C4-2B (cell line): ENCODE measurements at regions not wholly inside any gene's neighbourhood (a gene's known extent, or its start where the extent isn't known, plus 50 kb on each side); places are given as distances from the start of the nearest gene placed in this dataset.

Experiments used
- H3K27ac ChIP-seq: fragments of 450-650 bp; 2 replicates; pipeline ENCODE4 v1.5.1; 2017
- ZFX ChIP-seq: fragments of 450-650 bp; IDR thresholded peaks from 2 replicates; pipeline ENCODE4 v1.6.1; 2017
- TF ChIP-seq, protein P1 (sequence below): fragments of 450-650 bp; conservative IDR thresholded peaks from 2 replicates; pipeline ENCODE4 v1.5.1; 2017; ENCODE audit warnings: mild to moderate bottlenecking

DNA sequence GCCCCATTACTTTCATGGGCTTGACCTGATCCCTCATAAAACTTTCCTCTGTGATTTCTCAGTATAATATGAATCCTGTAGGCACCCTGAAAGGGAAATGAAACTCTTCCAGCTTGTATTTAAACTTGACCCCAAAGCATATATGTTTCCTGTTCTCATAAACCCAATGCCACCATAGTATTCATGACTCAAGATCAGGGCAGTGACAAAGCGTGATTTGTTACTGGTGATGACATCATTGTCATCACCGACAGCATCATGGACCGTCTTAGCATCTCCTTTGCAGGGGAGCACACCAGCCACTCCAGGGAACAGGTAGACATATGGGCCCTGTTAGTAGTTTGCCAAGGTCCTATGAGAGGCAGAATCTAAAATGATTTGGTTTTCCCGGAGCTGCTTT is 741.2 kb downstream of the NR2F2 start:
- TF ChIP-seq, protein P1, sequence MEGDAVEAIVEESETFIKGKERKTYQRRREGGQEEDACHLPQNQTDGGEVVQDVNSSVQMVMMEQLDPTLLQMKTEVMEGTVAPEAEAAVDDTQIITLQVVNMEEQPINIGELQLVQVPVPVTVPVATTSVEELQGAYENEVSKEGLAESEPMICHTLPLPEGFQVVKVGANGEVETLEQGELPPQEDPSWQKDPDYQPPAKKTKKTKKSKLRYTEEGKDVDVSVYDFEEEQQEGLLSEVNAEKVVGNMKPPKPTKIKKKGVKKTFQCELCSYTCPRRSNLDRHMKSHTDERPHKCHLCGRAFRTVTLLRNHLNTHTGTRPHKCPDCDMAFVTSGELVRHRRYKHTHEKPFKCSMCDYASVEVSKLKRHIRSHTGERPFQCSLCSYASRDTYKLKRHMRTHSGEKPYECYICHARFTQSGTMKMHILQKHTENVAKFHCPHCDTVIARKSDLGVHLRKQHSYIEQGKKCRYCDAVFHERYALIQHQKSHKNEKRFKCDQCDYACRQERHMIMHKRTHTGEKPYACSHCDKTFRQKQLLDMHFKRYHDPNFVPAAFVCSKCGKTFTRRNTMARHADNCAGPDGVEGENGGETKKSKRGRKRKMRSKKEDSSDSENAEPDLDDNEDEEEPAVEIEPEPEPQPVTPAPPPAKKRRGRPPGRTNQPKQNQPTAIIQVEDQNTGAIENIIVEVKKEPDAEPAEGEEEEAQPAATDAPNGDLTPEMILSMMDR: no peak
- no peak for TF ChIP-seq ZFX
- H3K27ac ChIP-seq: no peak overlapping the region

DNA sequence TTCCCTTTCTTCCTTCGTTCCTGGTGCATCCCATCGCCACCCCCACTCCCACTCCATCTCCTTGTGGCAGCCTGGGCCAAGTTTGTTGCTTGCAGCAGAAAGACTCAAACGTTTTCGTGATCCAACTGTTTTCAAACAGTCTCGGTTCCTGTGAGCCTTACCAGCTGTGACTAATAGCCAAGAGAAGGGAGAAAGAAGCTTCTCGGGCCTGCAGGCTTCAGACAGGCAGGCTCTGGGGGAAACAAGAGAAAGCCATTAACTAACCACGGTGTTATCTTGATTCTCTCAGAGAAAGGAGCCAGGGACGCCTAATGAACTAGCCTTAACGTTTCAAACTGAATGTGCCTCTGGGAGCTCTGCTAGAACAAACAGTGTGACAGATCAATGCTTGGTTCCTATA is 742.0 kb downstream of the NR2F2 start:
- no peak for TF ChIP-seq ZFX
- TF ChIP-seq, protein P1: no peak
- no peak overlapping the region for H3K27ac ChIP-seq

DNA sequence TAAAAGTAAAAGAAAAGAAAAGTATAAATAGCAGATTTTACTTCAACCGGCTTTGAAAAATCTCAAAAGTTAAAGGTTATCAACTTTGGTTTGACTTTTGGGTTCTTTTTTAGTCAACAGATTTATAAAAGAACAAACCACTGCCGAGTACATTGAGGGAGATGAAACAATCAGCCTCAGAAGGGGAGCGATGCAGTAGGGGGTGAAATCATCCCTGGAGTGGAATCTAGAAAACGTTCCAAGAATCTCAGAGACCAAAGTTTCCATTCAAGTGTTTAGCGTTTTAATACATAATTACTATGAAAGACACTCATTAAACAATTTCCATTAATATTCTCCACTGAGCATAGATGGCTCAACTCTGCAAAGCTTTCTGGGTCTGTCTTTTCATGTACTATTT is 745.5 kb downstream of the NR2F2 start:
- no peak overlapping the region for H3K27ac ChIP-seq
- TF ChIP-seq, protein P1: no peak
- TF ChIP-seq ZFX: no peak

DNA sequence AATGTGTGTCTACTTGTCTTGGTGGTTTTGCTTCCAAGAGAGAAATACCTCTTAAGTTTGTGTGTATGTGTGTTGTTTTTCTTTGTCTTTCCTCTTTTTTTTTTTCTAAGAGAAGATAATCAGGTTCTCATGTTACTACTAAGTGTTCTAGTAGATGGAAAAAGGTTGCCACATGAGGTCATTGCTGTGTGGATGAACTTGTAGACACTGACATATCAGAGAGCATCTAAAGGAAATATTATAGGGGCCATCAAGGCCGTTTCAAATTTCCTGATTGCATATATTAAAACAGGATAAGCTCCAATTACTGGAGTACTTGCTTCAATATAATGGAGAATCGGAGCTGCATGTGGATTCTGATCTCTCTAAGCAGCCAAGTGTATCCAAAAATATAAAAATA is 747.5 kb downstream of the NR2F2 start:
- no peak for TF ChIP-seq ZFX
- TF ChIP-seq, protein P1: no peak
- no peak overlapping the region for H3K27ac ChIP-seq

DNA sequence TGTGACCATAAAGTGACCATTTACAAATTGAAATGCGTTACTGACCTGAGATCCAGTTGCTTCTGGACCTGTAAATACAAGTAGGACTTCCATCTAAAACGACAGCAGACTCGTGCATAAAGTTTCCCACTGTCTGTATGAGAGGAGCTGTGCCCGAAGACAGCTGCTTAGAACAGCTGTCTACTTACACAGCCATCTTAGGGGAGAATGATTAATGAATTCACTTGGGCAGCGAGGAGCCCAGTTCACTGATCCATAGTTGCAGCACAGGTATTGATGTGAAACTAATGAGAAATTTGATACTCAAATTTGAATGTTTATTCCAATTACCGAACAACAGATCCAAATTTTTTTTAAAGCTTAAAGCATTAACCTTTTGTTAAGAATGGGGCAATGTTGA is 748.1 kb downstream of the NR2F2 start:
- TF ChIP-seq ZFX: no peak
- TF ChIP-seq, protein P1: no peak
- no peak overlapping the region for H3K27ac ChIP-seq

DNA sequence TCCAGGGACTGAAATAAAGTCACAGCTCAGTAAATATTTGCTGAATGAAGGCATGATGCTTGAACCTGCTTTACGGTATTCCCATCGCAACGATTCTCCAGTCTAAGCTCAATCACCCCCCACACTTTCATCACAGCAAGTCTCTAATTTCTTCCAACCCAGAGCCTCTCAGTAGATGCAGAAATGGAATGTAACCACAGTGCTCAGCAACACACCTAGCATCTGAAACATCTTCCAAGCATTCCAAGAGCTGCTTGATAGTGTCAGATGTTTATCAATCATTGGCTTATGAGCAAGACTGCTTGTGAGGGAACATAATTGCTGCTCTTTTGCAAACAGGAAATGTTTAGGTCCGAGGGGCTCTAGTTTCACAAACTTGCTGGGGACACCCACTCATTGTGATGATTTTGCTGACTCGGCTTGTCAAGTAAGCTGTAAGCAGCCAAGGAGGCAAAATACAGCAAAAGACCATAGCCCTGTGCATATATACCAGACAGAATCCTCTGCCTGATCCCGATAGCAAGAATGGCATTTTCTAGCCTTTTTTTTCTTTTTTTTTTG is 751.2 kb downstream of the NR2F2 start:
- TF ChIP-seq, protein P1: no peak
- TF ChIP-seq ZFX: no peak
- no peak overlapping the region for H3K27ac ChIP-seq

DNA sequence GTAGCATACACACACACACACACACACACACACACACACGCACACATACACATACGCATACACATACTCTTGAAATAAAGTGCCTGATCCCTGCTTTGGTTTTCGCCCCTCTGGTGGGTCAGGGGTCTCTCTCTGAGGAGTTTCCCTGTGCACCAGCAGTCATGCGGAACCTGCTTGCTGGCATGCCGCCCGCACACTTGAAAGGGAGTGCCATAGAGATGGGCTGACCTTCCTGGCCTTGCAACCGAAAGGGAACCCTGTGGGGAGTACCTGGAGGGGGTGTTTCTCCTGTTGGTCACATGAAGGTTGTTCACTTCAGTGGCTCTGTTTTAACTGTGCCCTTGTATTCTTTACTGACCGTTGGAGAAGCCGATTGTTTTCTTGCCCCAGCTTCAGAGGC is 752.3 kb downstream of the NR2F2 start:
- no peak overlapping the region for H3K27ac ChIP-seq
- TF ChIP-seq ZFX: no peak

DNA sequence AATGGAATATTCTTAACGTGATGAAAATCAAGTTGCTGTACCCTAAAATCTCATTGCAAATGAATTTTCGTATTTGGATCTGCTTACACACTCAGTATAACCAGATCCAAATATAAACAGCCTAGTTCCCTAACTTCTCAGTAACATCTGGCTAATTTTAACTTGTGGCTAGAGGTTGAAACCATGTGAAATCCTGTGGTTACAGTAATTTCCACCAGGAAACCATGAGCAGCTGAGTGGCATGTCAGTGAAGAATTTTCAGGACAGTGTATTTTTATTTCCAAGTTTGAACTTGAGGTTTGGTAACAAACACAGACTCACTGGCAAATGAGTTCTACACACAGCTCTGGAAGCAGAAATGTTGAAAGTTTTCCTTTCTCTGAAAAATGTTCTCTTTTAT is 754.1 kb downstream of the NR2F2 start:
- H3K27ac ChIP-seq: no peak overlapping the region
- TF ChIP-seq ZFX: no peak
- TF ChIP-seq, protein P1: no peak
